Cerebellar nuclear complex (tissue), 1 donor: ENCODE measurements at regions not wholly inside any gene's neighbourhood (a gene's known extent, or its start where the extent isn't known, plus 50 kb on each side); places are given as distances from the start of the nearest gene placed in this dataset.
A peak's percentile ranks its signal among the peaks of the same experiment; 100 is the strongest.
"Not testable (repeated sequence)": the region's sequence is repeated elsewhere in the genome, so short reads cannot be mapped to it uniquely, and the experiment has no call there.

Source experiments
- DNase-seq, 2 experiments: peaks; one replicate each; lab custom pipeline; 2025; lab: John Stamatoyannopoulos, UW

DNA sequence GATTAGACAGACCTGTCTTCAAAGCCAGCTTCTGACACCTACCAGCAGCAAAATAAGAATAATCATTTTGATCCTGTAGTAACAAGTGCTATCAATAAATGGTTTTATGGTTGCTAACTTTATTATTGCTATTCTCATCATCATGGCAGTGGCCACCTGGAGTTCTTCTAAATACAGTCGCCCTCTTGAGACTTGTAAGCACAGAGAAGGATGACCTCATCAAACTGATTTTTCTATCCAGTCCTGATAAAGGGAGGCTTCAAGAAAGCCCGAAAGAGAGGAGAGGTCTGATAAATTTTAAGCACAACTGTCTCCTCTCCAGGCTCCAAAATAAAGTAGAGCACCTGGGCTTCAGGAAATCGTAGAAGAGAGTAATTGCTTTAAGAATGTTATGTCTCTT is 286.4 kb downstream of the USP46 start:
- no peak for DNase-seq

- no peak for DNase-seq
Observed at GRCh38 chr4:52373650-52374049, 285.5 kb downstream of the USP46 start.

GRCh38 chr4:52374877-52375276 is 284.2 kb downstream of the USP46 start:
- no peak for DNase-seq

DNA sequence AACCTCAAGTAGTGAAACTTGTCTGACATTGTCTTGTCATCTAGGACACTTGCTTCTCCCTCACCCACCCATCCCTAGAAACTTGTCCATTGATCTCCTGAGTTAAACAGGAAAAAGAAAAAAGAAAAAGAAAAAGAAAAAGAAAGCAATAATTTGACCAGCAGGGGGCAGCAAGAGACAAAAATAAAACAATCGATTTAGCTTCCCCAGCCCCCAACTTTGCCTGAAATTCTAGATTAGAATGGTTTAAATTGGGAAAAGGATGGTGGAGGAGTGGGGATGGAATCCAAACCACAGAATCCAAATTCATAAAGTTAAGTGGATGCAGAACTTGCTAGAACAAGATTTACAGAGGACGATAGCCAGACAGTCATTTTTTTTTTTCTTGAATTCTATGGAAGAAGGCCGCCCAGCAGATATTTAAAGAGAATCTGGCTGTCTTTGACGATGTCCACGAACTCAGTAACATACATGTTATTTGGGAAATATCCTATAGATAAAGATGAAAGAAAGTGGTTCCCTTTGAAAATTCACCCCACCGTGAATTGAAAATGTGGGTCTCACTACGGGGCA is 282.9 kb downstream of the USP46 start:
- peak in 1 of 2 experiments; percentile 10 for DNase-seq

GRCh38 chr4:52377563-52377962 is 281.5 kb downstream of the USP46 start:
- DNase-seq: no peak

DNA sequence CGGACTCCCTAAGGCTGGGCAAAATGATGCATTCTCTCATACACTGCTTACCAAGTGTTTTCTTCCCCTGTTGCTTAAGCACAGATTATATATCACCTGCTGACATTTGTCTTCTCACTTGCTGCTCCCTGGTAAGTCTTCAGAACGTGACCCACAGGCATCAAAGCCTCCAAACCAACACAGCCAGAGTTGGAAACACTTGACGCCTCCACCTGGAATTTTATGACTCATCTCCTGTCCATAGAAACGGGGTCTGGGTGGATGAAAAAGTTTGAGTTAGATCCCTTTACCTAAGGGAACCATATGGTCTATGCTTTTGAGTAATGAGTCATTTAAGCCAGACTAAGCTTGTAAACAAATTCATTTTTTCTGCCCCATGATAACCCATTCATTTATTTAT is 251.6 kb downstream of the USP46 start:
- no peak for DNase-seq

DNA sequence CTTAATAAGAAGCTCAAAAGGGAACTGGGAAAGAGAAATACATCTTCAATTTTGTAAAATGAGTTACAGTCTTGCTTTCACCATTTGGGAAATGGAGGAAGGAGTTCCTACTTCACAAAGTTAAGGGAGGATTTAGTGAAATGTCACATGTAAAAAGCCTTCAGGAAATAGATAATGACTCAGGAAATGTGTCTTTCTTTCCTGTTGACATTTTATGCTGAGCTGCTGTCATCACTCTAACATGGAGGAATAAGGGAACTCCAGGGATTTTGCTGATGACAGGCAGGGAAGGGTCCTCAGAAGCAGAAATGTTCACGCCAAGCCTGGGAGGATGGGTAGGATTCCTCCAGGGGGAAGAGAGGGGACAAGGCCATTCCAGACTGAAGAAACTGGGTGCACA is 251.1 kb downstream of the USP46 start:
- DNase-seq: no peak

- DNase-seq: no peak
Observed at GRCh38 chr4:52408471-52408870, 250.6 kb downstream of the USP46 start.

GRCh38 chr4:52409766-52410165 is 249.3 kb downstream of the USP46 start:
- not testable (repeated sequence) for DNase-seq

- no peak for DNase-seq
Observed at GRCh38 chr4:52410971-52411370, 248.1 kb downstream of the USP46 start.

GRCh38 chr4:52420330-52420729 is 238.8 kb downstream of the USP46 start:
- no peak for DNase-seq

DNA sequence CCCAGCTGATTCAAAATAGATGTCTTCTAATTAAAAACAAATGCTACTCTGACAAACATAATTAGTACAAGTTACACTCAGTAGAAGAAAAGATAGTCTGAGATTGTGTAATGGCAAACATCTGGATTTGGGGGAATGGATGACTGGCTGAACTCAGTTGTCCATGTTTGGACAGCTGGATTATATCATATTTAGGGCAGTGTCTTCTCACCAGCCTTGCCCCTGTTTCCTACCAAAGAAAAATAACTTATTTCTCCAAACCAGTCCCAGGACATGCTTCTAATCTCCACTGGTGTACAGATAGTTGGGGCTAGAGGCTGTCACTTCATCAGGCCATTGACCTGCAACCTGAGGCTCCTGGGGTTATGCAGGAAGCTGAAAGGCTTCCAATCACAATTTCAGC is 237.3 kb downstream of the USP46 start:
- DNase-seq: no peak

DNA sequence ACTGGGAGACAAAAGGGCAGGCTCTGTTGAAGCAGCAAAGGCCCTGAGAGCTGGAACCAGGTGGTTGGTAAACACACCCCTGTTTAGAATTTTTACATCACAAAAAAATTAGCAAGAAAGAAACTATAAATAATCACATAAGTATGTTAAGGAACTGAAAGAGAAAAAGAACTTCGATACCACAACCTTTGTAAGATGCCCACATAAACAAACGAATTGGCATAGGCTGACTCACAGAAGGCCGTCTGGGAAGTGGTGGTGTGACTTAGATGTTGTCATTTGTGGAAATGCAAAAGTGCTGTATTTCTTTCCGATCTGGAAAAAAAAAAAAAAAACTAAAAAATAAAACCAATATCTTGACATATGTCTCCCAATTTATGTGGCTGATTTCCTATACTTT is 235.1 kb downstream of the USP46 start:
- DNase-seq: no peak

GRCh38 chr4:52425751-52426326 is 233.3 kb downstream of the USP46 start:
- no peak for DNase-seq

GRCh38 chr4:52431410-52431809 is 227.7 kb downstream of the USP46 start:
- DNase-seq: no peak

DNA sequence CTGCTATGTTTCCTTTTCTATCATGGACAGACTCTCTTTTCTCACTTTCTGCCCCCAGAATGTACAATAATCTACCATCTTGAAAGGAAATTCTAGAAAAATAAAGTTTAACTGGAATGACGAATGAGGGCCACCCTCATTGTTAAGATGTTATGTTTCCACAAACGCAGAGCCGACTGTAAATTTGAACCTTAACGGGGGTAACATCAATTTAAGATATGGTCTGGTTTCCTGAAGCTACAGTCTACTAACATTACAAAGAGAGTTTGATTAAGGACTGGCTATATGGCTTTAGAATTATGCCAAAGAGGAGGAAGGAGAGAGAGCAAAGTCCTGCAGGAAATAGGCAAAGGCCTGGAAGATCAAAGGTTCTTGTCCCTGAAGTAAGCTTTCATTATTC is 227.2 kb downstream of the USP46 start:
- DNase-seq: no peak

GRCh38 chr4:52442524-52442923 is 216.6 kb downstream of the USP46 start:
- DNase-seq: not testable (repeated sequence)

DNA sequence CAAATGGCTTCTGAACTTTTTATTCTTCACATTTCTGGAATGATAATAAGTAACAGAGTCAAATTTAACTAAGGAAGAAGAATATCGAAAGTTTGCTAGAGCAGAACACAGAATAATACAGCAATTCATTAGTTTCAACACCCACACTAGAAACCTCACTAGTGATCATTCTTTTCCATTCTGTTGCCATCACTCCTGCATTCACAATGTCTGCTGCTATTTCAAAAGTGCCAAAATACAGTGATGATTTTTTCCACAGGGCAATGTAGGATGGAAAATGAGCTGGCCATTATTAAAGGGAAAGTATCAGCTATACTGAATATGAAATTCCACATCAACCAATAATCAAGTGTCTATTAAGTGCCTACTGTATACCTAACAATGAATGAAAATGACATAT is 186.7 kb downstream of the USP46 start:
- DNase-seq: no peak

- DNase-seq: no peak
Observed at GRCh38 chr4:52477191-52477780, 181.8 kb downstream of the USP46 start.

GRCh38 chr4:52483186-52483890 is 175.8 kb downstream of the USP46 start:
- DNase-seq: no peak

DNA sequence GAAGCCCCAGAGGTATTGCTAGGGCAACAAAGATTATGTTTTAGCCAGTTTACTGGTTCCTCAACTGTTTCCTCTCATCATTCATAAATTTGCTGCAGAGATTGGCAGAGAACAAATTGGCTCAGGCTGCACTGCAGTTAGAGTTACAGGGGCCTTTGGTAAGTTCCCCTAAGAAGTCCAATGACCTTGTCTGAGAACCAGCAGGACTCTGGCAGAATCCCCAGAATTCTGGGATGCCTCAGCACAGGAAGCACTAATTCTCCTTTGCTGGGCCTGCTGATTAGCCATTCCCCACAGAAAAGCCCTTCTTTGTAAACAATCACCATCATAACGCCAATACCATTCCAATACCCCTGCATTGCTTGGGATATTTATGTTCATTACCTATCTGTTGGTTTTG is 151.3 kb downstream of the USP46 start:
- no peak for DNase-seq

GRCh38 chr4:52510939-52511565 is 148.0 kb downstream of the USP46 start:
- DNase-seq: no peak

DNA sequence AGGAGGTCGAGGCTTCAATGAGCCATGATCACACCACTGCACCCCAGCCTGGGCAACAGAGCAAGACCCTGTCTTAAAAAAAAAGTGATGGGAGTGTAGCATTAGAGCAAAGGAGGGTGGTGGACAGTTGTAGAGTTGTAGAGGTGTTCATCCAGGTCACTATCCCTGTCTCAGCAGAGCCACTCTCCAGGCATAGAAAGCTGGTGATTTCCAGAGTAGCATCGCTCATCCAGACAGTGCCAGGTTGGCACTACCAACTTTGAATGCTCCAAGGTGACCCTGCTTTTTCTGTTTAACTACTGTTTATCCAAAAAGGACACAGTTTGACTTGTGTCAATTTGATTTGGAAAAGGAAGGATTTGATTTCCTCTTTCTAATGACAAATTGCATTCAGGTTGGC is 147.3 kb downstream of the USP46 start:
- no peak for DNase-seq
